CD4-positive, alpha-beta memory T cell (primary cell): ENCODE measurements at regions not wholly inside any gene's neighbourhood (a gene's known extent, or its start where the extent isn't known, plus 50 kb on each side); places are given as distances from the start of the nearest gene placed in this dataset.

Experiments
- CTCF ChIA-PET: fragments of 350-600 bp; sonication (Branson Sonifier 250); formaldehyde crosslinking; loops from one replicate; lab custom pipeline; 2021; ENCODE audit warnings: inconsistent platforms; ENCODE audit not compliant: partially characterized antibody; lab: Charles Lee
- POLR2A ChIA-PET: fragments of 350-600 bp; sonication (Branson Sonifier 250); formaldehyde crosslinking; loops from one replicate; lab custom pipeline; 2021; ENCODE audit not compliant: partially characterized antibody; lab: Charles Lee
- DNase-seq, 5 donors: peaks; one replicate each; pipeline versions ENCODE4 v3.0.0 to v3.0.0-alpha.2; 2020 to 2022; ENCODE audit warnings: mixed read lengths in 1 of 5
- H3K27ac ChIP-seq: one replicate; pipeline ENCODE4 v1.7.0; 2013; ENCODE audit warnings: low read depth, low read length
- H3K27me3 ChIP-seq: 2 replicates; pipeline ENCODE4 v1.7.0; 2013; ENCODE audit warnings: mild to moderate bottlenecking, low read length, moderate library complexity; ENCODE audit not compliant: insufficient read depth
- H3K36me3 ChIP-seq: 2 replicates; pipeline ENCODE4 v1.7.0; 2013; ENCODE audit warnings: mild to moderate bottlenecking, low read length, moderate library complexity; ENCODE audit not compliant: insufficient read depth
- H3K4me1 ChIP-seq: 2 replicates; pipeline ENCODE4 v1.7.0; 2013; ENCODE audit warnings: mild to moderate bottlenecking, low read length, moderate library complexity; ENCODE audit not compliant: insufficient read depth
- H3K4me3 ChIP-seq, 2 donors: one replicate each; pipeline ENCODE4 v1.7.0; 2013; ENCODE audit warnings: low read length in 2 of 2, mild to moderate bottlenecking in 1 of 2
- H3K9me3 ChIP-seq, 2 donors: one replicate each; pipeline ENCODE4 v1.7.0; 2013; ENCODE audit warnings: low read length in 2 of 2, control low read depth in 1 of 2; ENCODE audit not compliant: control insufficient read depth in 1 of 2
- H3K27ac Mint-ChIP-seq, 7 donors: one replicate each; pipeline ENCODE4 v1.8.0; 2020 to 2021; ENCODE audit warnings: mixed read lengths in 7 of 7, mild to moderate bottlenecking in 6 of 7, inconsistent platforms in 3 of 7, moderate library complexity in 3 of 7
- H3K27me3 Mint-ChIP-seq, 2 donors: one replicate each; pipeline ENCODE4 v1.8.0; 2020 to 2021; ENCODE audit warnings: mixed read lengths in 2 of 2
- H3K36me3 Mint-ChIP-seq, 2 donors: one replicate each; pipeline ENCODE4 v1.8.0; 2020 to 2021; ENCODE audit warnings: mixed read lengths in 2 of 2, inconsistent platforms in 1 of 2, mild to moderate bottlenecking in 1 of 2
- H3K4me1 Mint-ChIP-seq, 4 donors: one replicate each; pipeline ENCODE4 v1.8.0; 2020 to 2021; ENCODE audit warnings: mixed read lengths in 4 of 4, mild to moderate bottlenecking in 1 of 4
- H3K4me3 Mint-ChIP-seq, 8 donors: one replicate each; pipeline ENCODE4 v1.8.0; 2020 to 2021; ENCODE audit warnings: mixed read lengths in 8 of 8, mild to moderate bottlenecking in 7 of 8, moderate library complexity in 6 of 8, inconsistent platforms in 3 of 8
- H3K9me3 Mint-ChIP-seq, 8 donors: one replicate each; pipeline ENCODE4 v1.8.0; 2020 to 2021; ENCODE audit warnings: mixed read lengths in 8 of 8, mild to moderate bottlenecking in 5 of 8, inconsistent platforms in 3 of 8, moderate library complexity in 1 of 8
- intact Hi-C: fragments of 100-400 bp; cut with micrococcal nuclease; formaldehyde crosslinking; loops from one replicate; pipeline ENCODE4 v1.15.1; 2023

DNA sequence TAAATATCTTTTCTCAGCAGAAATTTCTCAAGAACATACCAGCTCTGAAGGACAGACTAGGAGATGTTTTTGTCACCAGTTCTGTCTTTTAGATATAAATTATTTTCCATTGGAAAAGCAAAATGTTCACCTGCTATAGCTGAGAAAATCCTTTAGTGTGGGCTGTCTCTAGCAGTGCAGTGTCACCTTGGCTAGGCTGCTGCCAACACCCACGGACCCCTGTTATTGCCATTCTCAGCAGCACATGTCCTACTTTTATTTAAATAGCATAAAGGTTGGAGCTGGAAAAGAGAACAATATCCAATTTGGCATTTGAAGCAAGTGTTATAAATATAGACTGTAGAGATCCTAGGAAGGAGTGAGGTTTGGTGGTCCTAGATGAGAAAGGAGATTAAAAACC lies 156.4 kb downstream of the TPH2 start:
- intact Hi-C loops: no loop called here
- no peaks in the 10 kb centered on the region for H3K36me3 Mint-ChIP-seq
- POLR2A ChIA-PET: no interaction called here
- no peak overlapping the region for H3K4me3 ChIP-seq
- H3K27me3 ChIP-seq: no peaks in the 10 kb centered on the region
- H3K4me3 Mint-ChIP-seq: no peak overlapping the region
- no peaks in the 10 kb centered on the region for H3K9me3 ChIP-seq
- H3K4me1 Mint-ChIP-seq: no peaks in the 10 kb centered on the region
- H3K4me1 ChIP-seq: no peaks in the 10 kb centered on the region
- H3K27ac Mint-ChIP-seq: no peak overlapping the region
- no peak overlapping the region for H3K27ac ChIP-seq
- peaks cover 2 to 22% (median 11%) of the 10 kb centered on the region in 8 donors for H3K9me3 Mint-ChIP-seq
- CTCF ChIA-PET: no interaction called here
- DNase-seq: no peak
- peaks cover 0 to 1% of the 10 kb centered on the region in 2 donors for H3K27me3 Mint-ChIP-seq
- H3K36me3 ChIP-seq: no peaks in the 10 kb centered on the region

- intact Hi-C loops: no loop called here
- H3K9me3 Mint-ChIP-seq: peaks cover 2 to 15% (median 7%) of the 10 kb centered on the region in 8 donors
- H3K36me3 Mint-ChIP-seq: no peaks in the 10 kb centered on the region
- peaks cover 0 to 1% of the 10 kb centered on the region in 2 donors for H3K27me3 Mint-ChIP-seq
- no peak overlapping the region for H3K27ac ChIP-seq
- POLR2A ChIA-PET: no interaction called here
- no peaks in the 10 kb centered on the region for H3K36me3 ChIP-seq
- no peak for DNase-seq
- H3K4me1 ChIP-seq: no peaks in the 10 kb centered on the region
- H3K4me3 Mint-ChIP-seq: no peak overlapping the region
- no peaks in the 10 kb centered on the region for H3K4me1 Mint-ChIP-seq
- no peak overlapping the region for H3K4me3 ChIP-seq
- no peaks in the 10 kb centered on the region for H3K9me3 ChIP-seq
- CTCF ChIA-PET: no interaction called here
- no peak overlapping the region for H3K27ac Mint-ChIP-seq
- no peaks in the 10 kb centered on the region for H3K27me3 ChIP-seq
These were observed 160.0 kb downstream of the TPH2 start for GRCh38 chr12:72098622-72099021.

DNA sequence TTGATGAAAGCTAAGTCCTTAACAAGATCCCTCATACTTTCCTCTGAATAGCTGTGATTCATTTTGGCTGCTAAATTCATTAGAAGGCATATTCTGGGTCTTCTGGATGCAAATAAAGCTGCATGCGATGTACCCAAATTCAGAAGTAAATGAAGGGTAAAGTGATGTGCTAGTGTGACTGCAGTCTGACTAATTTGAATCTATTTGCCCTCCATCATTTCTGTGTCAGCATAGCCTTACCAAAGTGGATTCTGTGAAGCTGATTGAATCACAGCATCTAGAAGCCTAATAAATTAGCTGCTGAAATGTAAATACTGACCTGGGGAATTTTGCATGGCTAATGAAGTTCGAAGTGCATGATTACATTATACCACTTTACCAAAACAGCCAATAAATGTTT lies 162.2 kb downstream of the TPH2 start:
- POLR2A ChIA-PET: no interaction called here
- Mint-ChIP-seq H3K36me3 (no peaks in the 10 kb centered on the region), H3K27me3 (peaks cover 0 to 1% of the 10 kb centered on the region in 2 donors), H3K4me1 (no peaks in the 10 kb centered on the region), H3K9me3 (peaks cover 0 to 10% (median under 1%) of the 10 kb centered on the region in 8 donors), H3K27ac (no peak overlapping the region), H3K4me3 (no peak overlapping the region)
- no peak for DNase-seq
- no peaks in the 10 kb centered on the region for H3K27me3 ChIP-seq
- intact Hi-C loops: no loop called here
- no peaks in the 10 kb centered on the region for H3K4me1 ChIP-seq
- H3K4me3 ChIP-seq: no peak overlapping the region
- H3K9me3 ChIP-seq: no peaks in the 10 kb centered on the region
- CTCF ChIA-PET: no interaction called here
- no peaks in the 10 kb centered on the region for H3K36me3 ChIP-seq
- H3K27ac ChIP-seq: no peak overlapping the region

DNA sequence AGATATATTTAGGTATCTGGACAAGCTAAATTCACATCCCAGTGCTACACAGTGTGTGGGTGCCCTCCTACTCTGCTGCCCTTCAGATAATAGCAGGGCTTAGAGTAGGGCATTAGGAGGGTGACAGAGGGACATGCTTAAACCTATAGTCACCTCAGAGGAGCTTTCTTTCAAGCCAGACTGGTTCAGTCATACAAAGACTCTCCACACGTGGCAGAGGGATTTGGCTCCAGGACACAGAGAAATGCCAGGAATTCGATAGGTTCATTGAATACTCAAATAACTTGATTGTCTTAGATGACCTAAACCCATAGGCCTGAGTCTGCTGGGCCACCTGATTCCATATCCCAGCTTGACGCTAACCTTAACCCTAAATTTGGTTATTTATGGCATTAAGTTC lies 163.5 kb downstream of the TPH2 start:
- H3K9me3 ChIP-seq: no peaks in the 10 kb centered on the region
- H3K4me3 Mint-ChIP-seq: no peak overlapping the region
- no peak overlapping the region for H3K4me3 ChIP-seq
- H3K4me1 Mint-ChIP-seq: no peaks in the 10 kb centered on the region
- intact Hi-C loops: no loop called here
- ChIA-PET POLR2A (no interaction called here), CTCF (no interaction called here)
- DNase-seq: no peak
- H3K36me3 Mint-ChIP-seq: no peaks in the 10 kb centered on the region
- no peaks in the 10 kb centered on the region for H3K9me3 Mint-ChIP-seq
- H3K27me3 Mint-ChIP-seq: no peaks in the 10 kb centered on the region
- H3K27ac ChIP-seq: no peak overlapping the region
- H3K27ac Mint-ChIP-seq: no peak overlapping the region
- H3K27me3 ChIP-seq: no peaks in the 10 kb centered on the region
- H3K4me1 ChIP-seq: no peaks in the 10 kb centered on the region
- H3K36me3 ChIP-seq: no peaks in the 10 kb centered on the region

- Histone ChIP-seq H3K4me1 (no peaks in the 10 kb centered on the region), H3K36me3 (no peaks in the 10 kb centered on the region), H3K9me3 (no peaks in the 10 kb centered on the region), H3K27me3 (no peaks in the 10 kb centered on the region), H3K27ac (no peak overlapping the region), H3K4me3 (no peak overlapping the region)
- Mint-ChIP-seq H3K36me3 (no peaks in the 10 kb centered on the region), H3K4me1 (no peaks in the 10 kb centered on the region), H3K27me3 (no peaks in the 10 kb centered on the region), H3K27ac (no peak overlapping the region), H3K9me3 (no peaks in the 10 kb centered on the region), H3K4me3 (no peak overlapping the region)
- ChIA-PET POLR2A (no interaction called here), CTCF (no interaction called here)
- intact Hi-C loops: no loop called here
- DNase-seq: no peak
These were observed 166.3 kb upstream of the TRHDE start for GRCh38 chr12:72105849-72106248.

GRCh38 chr12:72110937-72111650 lies 161.1 kb upstream of the TRHDE start:
- H3K36me3 Mint-ChIP-seq: no peaks in the 10 kb centered on the region
- Histone ChIP-seq H3K36me3 (no peaks in the 10 kb centered on the region), H3K27me3 (no peaks in the 10 kb centered on the region), H3K27ac (no peak overlapping the region), H3K4me3 (no peak overlapping the region), H3K9me3 (no peaks in the 10 kb centered on the region), H3K4me1 (no peaks in the 10 kb centered on the region)
- no peak overlapping the region for H3K27ac Mint-ChIP-seq
- peaks cover 0 to 3% (median 0%) of the 10 kb centered on the region in 8 donors for H3K9me3 Mint-ChIP-seq
- peaks cover 0 to 1% of the 10 kb centered on the region in 2 donors for H3K27me3 Mint-ChIP-seq
- POLR2A ChIA-PET: no interaction called here
- CTCF ChIA-PET: no interaction called here
- no peak overlapping the region for H3K4me3 Mint-ChIP-seq
- intact Hi-C loops: no loop called here
- no peaks in the 10 kb centered on the region for H3K4me1 Mint-ChIP-seq
- no peak for DNase-seq

DNA sequence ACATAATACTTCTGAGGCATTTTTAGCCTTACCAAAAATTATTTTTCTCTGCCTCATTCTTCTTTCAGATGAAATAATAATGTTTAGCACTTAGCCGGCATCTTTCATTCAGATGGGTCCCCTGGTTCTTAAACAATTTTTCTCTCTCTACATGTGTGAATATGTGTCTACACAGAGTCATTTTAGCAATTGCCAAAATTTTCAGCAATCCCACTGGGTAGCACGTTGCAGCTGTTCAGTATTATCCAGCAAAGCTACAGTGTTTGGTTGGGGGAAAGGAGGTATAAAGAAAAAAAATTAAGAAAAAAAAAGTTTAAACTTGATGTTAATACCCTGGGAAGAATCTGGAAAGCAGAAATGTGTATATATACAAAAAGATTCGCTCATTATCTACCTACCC lies 160.5 kb upstream of the TRHDE start:
- H3K27ac ChIP-seq: no peak overlapping the region
- intact Hi-C loops: no loop called here
- no peaks in the 10 kb centered on the region for H3K4me1 ChIP-seq
- Mint-ChIP-seq H3K27me3 (peaks cover 0 to 1% of the 10 kb centered on the region in 2 donors), H3K27ac (no peak overlapping the region), H3K36me3 (no peaks in the 10 kb centered on the region), H3K9me3 (peaks cover 0 to 3% (median 0%) of the 10 kb centered on the region in 8 donors), H3K4me3 (no peak overlapping the region), H3K4me1 (no peaks in the 10 kb centered on the region)
- H3K27me3 ChIP-seq: no peaks in the 10 kb centered on the region
- no peak overlapping the region for H3K4me3 ChIP-seq
- CTCF ChIA-PET: no interaction called here
- H3K9me3 ChIP-seq: no peaks in the 10 kb centered on the region
- H3K36me3 ChIP-seq: no peaks in the 10 kb centered on the region
- POLR2A ChIA-PET: no interaction called here
- DNase-seq: no peak
